HTR-8/SVneo (cell line): ENCODE measurements at regions not wholly inside any gene's neighbourhood (a gene's known extent, or its start where the extent isn't known, plus 50 kb on each side); places are given as distances from the start of the nearest gene placed in this dataset.

Source experiments
- DNase-seq: peaks from one replicate; pipeline ENCODE4 v3.0.0; 2011; ENCODE audit warnings: low spot score, mixed read lengths; ENCODE audit not compliant: insufficient read length
- FAIRE-seq: peaks from 2 replicates; lab custom pipeline; 2011; peaks lifted over from hg19 to GRCh38; lab: Jason Lieb, UNC

DNA sequence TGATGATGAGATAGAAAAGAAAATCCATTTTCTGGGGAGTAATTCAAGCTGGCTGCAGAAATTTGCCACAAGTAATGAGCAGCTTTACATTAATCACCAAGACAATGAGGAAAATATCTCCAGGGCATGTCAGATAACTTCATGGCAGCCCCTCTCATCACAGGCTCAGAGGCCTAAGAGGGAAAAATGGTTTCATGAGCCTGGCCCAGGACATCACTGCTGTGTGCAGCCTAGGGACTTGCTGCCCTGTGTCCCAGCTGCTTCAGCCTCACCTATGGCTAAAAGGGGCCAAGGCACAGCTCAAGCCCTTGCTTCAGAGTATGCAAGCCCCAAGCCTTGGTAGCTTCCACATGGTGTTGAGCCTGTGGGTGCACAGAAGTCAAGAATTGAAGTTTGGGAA, 161.7 kb downstream of the OPA1 start:
- FAIRE-seq = no peak

DNA sequence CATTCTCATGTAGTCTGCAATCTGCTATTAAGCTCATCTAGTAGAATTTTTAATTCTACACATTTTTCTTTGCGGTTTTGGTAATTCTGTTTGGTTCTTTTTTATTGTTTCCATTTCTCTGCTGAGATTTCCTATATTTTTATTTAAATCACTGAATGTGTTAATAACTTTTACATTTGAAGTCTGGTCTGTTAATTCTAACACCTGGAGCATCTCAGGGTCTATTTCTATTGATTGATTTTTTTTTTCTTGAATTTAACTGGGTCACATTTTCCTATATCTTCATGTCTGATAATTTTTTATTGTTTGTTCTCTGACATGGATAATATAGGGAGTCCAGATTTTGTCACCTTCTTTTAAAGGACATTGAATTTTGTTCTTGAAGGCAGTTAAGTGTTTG, 163.5 kb downstream of the OPA1 start:
- DNase-seq (no peak), FAIRE-seq (no peak)

More for the DNA sequence above, 161.7 kb downstream of the OPA1 start:
- DNase-seq = no peak

DNA sequence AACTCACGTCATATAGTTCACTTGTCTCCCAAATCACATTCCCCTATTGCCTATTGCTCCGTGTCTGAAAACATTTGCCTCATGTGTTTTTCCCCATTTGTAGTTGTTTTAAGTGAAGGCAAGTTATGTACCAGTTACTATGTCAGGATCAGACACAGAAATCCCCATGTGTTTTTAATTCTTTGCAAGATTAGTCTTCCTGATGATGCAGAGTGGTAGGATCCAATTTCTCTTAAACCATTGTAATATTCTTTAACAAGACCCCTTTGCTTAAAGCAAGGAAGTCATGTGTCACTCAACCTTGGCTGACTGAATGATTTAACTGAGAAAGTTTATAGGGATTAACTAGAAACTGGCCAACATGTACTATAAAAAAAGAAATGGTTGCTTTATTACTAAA, 164.4 kb downstream of the OPA1 start:
- FAIRE-seq = no peak
- no peak for DNase-seq

DNA sequence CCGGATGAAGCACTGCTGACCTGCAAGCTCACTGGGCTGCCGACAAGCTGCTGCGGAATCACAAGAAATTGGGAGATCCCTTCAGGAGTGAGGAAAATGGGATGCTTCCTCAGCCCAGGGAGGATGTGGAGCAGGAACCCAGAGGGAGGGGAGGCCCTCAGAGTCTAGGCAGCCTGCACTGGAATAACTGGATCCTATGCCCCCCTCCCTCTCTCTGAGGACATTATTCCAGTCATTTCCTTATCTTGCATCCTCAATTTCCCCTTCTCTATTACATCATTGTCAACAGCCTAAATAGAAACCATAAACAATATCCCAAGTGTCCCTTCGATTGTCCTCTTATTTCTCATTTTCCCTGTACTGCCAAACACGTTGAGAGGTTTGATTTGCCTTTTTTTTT, 169.0 kb downstream of the OPA1 start:
- no peak for FAIRE-seq
- no peak for DNase-seq

DNA sequence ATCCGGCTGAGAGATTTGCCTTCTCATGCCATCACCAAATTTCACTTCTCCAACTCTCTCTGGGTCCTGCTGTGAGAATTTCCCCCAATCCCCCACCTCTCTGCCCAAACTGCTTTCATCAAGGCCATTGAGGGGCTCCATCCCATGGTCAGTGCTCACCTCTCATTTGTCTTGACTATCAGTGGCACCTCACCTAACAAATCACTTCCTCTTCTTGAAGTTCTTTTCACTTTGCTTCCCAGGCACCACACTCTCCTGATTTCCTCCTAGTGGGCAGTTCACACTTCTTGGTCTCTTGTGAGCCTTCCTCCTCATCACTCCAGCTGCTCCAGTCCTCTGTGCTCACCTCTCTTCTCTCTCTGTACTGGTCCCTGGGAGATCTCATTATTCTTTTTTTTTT, 169.6 kb downstream of the OPA1 start:
- FAIRE-seq (no peak), DNase-seq (no peak)

DNA sequence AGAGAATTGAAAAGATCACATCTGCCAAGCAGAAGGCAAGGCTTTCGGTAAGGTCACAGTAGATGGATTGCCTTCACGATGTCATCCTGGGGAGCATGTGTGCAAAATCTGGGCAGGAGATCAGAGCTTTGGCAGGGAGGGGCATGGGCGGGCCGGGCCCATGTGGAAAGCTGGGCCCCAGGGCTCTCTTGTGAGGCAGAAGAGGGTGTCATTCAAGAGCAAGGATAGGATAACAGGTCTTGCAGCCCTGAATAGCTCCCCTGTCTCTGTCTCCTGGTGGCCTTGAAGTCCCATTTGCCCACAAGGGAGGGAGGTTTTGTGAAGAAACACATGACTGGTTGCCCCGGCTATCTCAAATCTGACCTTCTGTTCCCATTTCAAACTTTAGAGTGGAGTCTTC, 172.0 kb downstream of the OPA1 start:
- FAIRE-seq (no peak), DNase-seq (no peak)

DNA sequence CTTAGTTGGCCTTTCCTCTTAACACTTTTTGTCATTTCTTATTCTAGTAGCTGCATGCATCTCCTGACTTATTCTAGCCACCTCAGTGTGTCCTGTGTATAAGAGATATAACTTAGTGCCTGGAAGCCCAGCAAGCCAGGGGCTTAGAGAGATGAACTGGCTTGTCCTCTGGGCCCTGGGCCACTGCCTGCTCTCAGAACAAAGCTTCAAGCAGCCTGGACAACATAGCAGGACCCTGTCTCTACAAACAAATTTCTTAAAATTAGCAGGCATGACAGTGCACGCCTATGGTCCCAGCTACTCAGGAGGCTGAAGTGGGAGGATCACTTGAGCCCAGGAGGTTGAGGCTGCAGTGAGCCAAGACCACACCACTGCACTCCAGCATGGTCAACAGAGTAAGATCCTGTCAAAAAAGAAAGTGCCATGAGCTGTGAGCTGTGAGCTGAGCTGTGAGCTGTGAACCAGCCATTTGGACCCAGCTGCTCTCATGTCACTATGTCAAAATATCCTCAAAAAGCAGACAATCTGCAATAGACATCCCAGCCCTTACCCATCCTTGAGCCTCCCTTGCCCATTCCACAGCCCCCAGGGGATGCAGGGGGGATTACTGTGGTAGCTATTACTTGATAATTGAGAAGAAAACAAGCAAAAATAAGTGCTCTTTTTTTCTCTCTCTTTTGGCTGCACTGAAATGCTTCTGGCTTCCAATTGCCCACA, 174.5 kb downstream of the OPA1 start:
- FAIRE-seq = no peak
- no peak for DNase-seq

DNA sequence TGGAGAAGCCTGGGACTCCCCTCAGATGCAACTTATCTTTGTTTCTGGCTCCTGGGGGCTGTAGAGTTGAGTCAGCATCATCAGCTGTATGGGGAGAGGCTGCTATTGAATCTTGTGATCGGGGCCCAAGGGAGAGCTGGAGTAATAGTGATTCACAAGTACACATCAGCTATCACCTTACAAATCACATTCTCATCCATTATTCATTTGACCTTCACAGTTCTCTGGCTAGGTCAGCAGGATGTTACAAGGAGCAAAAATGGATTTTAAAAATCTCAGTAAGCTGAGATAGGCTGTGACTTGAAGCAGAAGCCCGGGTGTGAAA, 175.0 kb downstream of the OPA1 start:
- FAIRE-seq = no peak
- DNase-seq = no peak

DNA sequence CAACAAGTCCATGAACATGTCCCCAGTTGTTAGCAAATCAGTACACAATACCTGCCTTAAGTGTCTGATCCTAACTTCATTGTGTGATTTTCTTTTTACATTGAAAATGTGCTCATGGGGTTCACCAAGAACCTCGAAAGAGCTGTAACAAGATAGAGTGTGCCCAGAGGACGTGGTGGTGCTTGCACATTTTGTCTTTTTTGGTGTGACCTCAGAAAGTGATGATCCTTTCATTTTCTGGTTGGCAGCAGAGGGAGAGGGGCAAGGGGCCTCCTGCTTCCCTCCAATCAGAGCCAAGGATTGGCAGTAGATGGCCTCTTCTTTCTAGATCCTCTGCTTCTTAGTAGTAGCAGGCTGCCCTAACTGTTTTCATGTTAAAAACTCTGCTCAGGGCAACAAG, 176.4 kb downstream of the OPA1 start:
- FAIRE-seq = no peak
- DNase-seq = no peak

DNA sequence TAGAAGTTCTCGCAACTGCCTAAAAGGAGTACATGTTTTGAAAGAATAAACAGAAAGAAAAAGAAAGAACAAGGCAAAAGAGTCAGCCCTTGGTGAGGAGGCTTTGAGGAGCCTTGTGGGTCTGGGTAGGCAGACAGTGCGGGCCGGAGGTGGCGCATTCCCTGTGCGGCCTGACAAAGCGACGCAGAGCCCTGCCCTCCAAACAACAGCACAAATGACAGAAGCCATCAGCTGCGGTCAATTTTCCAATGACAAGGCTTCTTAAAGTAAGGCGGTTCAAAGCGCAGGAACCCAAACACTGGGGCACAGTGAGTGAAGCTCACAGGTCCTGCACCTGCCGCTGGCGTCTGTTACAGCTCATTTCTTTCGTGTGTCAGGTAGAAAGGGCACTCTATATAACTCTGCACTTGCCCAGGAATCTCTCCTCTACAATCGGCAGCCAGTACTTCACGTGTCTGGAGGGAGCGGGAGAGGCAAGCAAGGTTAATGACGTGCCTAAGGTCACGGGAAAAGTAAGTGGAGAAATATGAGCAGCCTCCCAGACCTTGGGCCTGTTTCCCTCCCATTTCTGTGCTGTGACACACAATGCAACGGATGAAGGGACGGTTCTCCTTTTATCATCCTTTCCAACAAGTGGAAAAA, 178.1 kb downstream of the OPA1 start:
- DNase-seq (no peak), FAIRE-seq (no peak)

DNA sequence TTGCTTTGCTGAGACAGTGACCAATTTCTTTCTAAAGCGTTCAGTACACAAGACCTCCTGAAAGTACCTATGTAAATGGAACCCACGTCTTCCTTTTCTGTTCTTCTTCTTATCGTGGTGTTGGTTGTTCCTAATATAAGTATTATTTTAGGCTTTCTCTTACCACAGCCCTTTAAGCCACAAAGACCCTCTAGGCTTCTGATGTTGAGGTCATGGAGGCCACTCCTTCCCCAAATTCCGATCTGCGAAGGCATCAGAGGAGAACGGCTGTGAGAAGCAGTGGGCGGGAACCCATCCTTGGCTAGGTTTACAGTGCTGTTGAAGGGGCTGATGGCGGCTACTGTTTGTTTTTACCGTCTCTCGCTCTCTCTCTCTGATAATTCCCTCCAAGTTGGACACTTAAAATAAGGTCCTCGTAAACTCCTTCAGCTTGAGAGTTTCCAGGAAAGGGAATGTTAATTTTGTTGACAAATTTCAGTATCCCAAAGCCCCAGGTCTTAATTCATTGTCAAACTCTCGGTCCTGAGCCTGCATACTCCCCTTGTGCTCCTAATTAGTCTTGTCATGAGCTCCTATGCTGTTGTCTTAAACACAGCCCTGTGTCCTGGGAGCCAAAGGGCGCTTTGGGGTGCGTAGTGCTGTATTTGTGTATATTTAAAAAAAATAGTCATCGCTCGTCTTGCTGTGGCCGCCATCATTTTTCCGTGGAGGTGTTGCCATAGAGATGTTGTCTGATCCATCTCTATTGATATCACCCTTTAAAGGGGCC, 178.8 kb downstream of the OPA1 start:
- DNase-seq = no peak
- FAIRE-seq = no peak

DNA sequence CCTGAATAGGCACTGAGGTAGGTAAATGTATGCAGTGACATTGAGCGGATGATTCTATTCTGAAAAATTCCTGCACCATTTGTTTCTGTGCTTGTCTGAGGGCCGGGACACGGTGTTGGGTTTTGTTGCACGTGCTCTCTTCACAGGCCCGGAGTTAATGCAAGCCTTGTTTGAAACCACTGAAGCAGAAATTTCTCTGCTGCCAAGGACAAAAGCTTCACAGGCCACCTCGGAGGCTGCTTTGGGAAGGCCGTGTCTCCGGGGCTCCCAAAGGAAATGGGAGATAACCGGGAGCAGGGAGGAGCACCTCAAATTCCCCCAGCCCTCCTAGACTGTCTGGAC, 179.4 kb downstream of the OPA1 start:
- no peak for DNase-seq
- FAIRE-seq = no peak

DNA sequence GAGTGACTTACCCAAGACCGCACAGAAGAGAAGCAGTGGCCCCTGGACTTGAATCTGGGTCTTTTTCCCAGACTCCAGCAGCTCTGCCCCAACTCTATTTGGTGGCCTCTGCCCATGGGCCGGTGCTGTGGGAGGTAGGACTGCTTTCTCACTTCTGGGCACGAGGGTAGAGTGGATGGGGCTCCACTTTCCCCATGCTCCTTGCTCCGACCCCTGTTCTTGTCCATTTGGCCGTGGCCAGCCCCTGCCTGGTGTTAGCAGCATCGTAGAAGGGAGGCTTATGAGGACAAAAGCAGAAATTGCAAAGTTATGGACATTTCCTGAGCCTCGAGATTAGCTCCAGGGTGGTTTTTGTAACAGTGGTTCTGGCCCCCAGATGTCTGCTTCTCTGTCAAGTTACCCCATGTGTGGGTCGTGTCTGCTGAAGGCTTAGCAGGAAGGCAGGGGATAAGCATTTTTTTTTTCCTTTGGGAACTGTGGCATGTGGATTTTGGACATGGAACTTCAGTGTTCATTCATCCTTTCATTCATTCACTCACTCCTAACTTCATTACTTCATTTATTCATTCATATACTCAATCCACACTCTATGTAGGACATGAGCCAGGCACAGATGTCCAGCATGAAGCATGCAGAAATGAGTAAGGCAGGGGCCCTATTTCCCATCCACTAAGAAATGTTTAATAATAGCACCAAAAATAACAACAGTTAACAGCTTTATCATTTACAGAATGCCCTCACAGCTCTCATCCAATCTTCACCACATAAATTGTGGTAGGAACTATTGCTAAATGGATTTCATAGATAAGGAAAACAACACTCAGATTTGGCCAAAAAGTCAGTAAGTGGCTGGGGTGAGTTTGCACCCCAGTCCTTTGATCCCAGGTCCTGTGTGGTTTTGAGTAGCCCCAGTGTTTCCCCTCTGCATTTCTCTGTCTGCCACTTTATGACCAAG, 180.5 kb downstream of the OPA1 start:
- FAIRE-seq = no peak
- DNase-seq = no peak

DNA sequence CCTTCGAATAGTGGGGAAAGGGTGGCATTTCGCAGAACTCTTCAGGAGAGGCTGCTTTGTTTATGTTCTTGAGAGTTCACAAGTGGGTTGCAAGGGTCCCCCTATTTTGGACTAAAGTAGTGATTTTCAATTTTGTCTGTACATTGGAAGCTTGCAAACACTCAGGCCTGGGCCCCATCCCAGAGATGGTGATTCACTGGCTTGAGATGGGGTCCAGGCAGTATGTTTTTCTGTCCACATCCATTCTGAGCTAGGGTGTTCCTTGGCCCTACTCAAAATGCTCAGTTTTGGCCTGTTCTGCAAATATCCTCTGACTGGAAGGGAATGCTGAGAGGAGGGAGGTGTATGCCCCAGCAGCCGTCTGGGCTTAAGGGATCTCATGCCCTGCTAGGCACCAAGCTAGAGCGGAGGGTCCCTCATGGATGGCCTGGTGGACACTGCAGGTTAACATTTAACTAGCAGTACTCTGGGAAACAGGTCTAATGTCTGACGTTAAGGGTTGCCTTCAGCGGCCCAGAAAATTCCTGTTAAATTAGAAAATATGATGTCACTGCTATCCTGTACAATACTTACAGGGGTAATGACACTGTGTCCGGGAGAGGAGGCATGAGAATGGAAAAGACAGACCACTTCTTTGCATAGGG, 181.4 kb downstream of the OPA1 start:
- no peak for FAIRE-seq
- DNase-seq = no peak

DNA sequence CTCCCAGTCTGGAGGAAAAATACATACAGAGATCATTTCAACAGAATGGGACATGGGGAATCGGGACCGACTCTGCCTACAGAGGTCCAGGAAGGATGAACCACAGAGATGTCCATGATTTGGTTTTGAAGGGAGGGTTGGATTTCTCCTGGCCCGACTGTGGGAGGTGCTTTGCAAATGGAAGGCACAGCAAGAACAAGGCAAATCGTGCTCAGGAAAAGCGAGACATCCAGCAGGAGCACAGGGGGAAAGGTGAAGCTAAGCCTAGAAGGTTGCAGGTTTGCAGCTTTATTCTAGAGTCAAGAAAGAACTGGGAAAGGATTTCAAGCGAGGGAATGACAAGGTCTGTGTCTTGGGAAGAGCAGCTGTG, 181.9 kb downstream of the OPA1 start:
- FAIRE-seq (no peak), DNase-seq (no peak)

DNA sequence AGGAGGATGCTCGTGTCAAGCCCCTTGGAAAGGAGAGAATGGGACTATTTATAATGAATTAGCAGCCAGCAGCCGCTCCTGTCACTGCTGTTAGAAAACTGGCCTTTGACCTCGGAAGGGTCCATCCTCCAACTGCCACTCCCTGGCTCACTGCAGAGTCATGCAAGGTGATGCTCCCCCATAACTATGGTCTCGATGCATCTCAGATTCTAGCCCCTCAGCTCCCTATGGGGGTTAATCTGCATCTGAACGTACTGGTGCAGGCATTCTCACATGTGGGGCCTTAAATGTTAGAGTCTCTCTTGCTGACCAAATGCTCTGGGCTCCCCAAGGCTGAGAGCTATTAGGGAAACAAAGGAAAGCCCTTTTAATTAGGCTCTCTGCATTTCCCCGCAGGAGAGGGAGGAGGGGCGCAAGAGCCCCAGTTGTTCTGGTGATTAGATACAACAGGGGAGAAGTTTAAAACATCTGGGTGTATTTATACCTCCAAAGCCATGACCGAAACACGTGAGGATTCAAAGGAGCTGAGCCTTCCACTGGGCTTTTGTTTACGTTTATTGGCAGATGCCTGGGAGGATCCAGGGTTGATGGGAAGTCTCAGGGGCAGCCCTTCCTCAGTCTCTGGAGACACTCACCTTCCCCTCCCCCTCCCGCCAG, 182.5 kb downstream of the OPA1 start:
- no peak for FAIRE-seq
- no peak for DNase-seq

DNA sequence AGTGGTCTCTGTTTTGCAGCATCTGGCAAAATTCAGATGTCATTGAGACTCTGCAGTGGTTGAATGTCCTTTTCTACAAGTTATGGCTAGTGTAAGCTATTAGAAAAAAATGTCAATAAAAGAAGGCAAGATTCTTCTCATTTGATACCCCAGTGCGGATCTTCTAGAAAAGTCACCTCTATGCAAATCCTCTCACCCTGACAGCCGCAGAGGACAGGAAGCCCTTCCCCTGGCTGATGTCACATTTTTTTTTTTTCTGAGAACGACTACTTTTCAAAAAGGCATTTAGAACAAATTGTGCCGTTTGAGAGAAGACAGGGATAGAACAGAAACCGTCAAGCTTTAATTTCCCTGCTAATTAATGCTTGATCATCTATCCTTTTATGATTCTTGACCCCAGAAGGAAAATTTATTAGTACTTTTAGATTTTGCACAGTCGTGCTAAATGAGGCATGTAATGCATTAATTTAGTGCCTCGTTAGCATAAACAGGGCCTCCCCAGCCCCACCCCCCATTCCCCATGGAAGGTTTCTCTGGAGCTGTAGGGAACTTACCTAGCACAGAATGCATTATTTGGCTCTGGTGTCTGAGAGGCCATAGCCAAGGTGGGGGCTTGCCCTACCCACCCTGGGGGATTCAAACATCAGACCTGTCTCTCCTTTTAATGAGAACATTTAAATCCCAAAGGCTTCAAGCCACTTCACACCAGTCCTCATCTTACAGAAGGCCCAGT, 183.8 kb downstream of the OPA1 start:
- no peak for DNase-seq
- no peak for FAIRE-seq

DNA sequence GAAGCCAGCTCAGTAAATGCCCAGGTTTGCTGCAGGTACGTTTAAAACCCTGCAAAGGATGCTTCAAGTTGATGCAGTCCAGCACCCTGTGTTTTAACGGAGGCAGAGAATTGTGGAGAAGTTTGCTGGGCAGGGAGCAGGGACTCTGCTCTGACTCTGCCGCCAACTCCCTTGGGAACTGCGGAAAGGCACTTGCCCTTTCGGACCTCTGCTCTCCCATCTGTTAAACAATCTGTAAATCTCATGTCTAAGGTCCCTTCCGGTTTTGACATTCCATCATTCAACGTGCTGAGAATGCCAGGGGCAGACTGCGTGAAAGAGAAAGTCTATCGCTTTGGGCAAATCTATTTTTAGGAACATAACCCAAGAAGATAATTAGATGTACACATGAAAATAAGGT, 184.5 kb downstream of the OPA1 start:
- no peak for DNase-seq
- no peak for FAIRE-seq

DNA sequence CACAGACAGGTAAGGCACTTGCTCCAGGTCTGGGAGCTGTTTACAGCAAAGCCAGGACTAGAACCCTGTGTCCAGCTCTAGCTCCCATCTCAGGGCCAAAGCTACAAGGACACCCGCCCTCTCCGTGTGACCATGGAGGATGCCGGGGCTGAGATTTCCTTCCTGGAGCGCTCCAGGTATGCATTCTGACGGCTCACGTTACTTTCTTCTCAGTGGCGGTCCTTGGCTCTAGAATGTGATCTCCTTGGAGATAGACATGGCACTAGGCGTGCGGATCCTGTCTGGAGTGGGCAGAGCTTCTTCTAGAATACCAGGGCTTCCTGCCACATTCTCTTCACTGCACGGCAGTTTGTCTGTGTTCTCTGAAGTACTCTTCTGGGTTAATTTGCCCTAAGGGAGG, 185.7 kb downstream of the OPA1 start:
- FAIRE-seq = no peak
- no peak for DNase-seq
